ENCODE measurements at regions not wholly inside any gene's neighbourhood (a gene's known extent, or its start where the extent isn't known, plus 50 kb on each side); places are given as distances from the start of the nearest gene placed in this dataset.

GRCh38 chr6:105941621-105942412 lies 144.3 kb upstream of the PRDM1 start:
- H3K9ac ChIP-seq (ENCODE audit: low read depth in 1 of 2, low read length in 2 of 2), result no peak overlapping the region
- H3K9me3 ChIP-seq (ENCODE audit: control insufficient read depth in 4 of 4, low read length in 3 of 4), result no peaks in the 10 kb centered on the region
- TF ChIP-seq FOXA1 (IDR thresholded peaks at IDR 0.05) (no peak), RXRA (IDR thresholded peaks at IDR 0.05) (no peak), TAF1 (conservative IDR thresholded peaks at IDR 0.05) (no peak), SP1 (IDR thresholded peaks at IDR 0.05) (no peak), FOXA2 (IDR thresholded peaks at IDR 0.05) (no peak), GABPA (IDR thresholded peaks at IDR 0.05 in 1 of 2, conservative IDR thresholded peaks at IDR 0.05 in 1 of 2) (no peak), HNF4A (conservative IDR thresholded peaks at IDR 0.05) (no peak)
- TF ChIP-seq, protein P1, sequence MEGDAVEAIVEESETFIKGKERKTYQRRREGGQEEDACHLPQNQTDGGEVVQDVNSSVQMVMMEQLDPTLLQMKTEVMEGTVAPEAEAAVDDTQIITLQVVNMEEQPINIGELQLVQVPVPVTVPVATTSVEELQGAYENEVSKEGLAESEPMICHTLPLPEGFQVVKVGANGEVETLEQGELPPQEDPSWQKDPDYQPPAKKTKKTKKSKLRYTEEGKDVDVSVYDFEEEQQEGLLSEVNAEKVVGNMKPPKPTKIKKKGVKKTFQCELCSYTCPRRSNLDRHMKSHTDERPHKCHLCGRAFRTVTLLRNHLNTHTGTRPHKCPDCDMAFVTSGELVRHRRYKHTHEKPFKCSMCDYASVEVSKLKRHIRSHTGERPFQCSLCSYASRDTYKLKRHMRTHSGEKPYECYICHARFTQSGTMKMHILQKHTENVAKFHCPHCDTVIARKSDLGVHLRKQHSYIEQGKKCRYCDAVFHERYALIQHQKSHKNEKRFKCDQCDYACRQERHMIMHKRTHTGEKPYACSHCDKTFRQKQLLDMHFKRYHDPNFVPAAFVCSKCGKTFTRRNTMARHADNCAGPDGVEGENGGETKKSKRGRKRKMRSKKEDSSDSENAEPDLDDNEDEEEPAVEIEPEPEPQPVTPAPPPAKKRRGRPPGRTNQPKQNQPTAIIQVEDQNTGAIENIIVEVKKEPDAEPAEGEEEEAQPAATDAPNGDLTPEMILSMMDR (IDR thresholded peaks at IDR 0.05; ENCODE audit: low read depth, low read length, missing input control), result no peak
- TF ChIP-seq, protein P2, sequence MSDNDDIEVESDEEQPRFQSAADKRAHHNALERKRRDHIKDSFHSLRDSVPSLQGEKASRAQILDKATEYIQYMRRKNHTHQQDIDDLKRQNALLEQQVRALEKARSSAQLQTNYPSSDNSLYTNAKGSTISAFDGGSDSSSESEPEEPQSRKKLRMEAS (IDR thresholded peaks at IDR 0.05), result no peak
- H3K27ac ChIP-seq (ENCODE audit: low read depth in 1 of 2, low read length in 2 of 2), result no peak overlapping the region
- no peak overlapping the region for H3K4me3 ChIP-seq (ENCODE audit: low read depth in 1 of 3, low read length in 3 of 3)
- no peaks in the 10 kb centered on the region for H3K36me3 ChIP-seq (ENCODE audit: control insufficient read depth in 4 of 4, insufficient read depth in 3 of 4, low read depth in 1 of 4, low read length in 3 of 4)
- no peaks in the 10 kb centered on the region for H3K4me1 ChIP-seq (ENCODE audit: control insufficient read depth in 4 of 4, insufficient read depth in 4 of 4, low read length in 3 of 4)
- DNase-seq (ENCODE audit: low spot score), result no peak
- no peaks in the 10 kb centered on the region for H3K27me3 ChIP-seq (ENCODE audit: control insufficient read depth in 4 of 4, insufficient read depth in 4 of 4, low read length in 3 of 4)
- 89% methylated on average over 2 of the region's 2 CpGs for WGBS

- WGBS, result 36% methylated on average over 2 of the region's 2 CpGs
- H3K9ac ChIP-seq (ENCODE audit: low read depth in 1 of 2, low read length in 2 of 2), result no peak overlapping the region
- no peaks in the 10 kb centered on the region for H3K36me3 ChIP-seq (ENCODE audit: control insufficient read depth in 4 of 4, insufficient read depth in 3 of 4, low read depth in 1 of 4, low read length in 3 of 4)
- no peaks in the 10 kb centered on the region for H3K4me1 ChIP-seq (ENCODE audit: control insufficient read depth in 4 of 4, insufficient read depth in 4 of 4, low read length in 3 of 4)
- TF ChIP-seq, protein P1 (IDR thresholded peaks at IDR 0.05; ENCODE audit: low read depth, low read length, missing input control), result no peak
- TF ChIP-seq, protein P3, sequence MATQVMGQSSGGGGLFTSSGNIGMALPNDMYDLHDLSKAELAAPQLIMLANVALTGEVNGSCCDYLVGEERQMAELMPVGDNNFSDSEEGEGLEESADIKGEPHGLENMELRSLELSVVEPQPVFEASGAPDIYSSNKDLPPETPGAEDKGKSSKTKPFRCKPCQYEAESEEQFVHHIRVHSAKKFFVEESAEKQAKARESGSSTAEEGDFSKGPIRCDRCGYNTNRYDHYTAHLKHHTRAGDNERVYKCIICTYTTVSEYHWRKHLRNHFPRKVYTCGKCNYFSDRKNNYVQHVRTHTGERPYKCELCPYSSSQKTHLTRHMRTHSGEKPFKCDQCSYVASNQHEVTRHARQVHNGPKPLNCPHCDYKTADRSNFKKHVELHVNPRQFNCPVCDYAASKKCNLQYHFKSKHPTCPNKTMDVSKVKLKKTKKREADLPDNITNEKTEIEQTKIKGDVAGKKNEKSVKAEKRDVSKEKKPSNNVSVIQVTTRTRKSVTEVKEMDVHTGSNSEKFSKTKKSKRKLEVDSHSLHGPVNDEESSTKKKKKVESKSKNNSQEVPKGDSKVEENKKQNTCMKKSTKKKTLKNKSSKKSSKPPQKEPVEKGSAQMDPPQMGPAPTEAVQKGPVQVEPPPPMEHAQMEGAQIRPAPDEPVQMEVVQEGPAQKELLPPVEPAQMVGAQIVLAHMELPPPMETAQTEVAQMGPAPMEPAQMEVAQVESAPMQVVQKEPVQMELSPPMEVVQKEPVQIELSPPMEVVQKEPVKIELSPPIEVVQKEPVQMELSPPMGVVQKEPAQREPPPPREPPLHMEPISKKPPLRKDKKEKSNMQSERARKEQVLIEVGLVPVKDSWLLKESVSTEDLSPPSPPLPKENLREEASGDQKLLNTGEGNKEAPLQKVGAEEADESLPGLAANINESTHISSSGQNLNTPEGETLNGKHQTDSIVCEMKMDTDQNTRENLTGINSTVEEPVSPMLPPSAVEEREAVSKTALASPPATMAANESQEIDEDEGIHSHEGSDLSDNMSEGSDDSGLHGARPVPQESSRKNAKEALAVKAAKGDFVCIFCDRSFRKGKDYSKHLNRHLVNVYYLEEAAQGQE (IDR thresholded peaks at IDR 0.05), result no peak
- no peak for TF ChIP-seq FOXA2 (IDR thresholded peaks at IDR 0.05)
- no peak for TF ChIP-seq YY1 (IDR thresholded peaks at IDR 0.05)
- no peak for TF ChIP-seq EGR1 (IDR thresholded peaks at IDR 0.05; ENCODE audit: low read depth in 2 of 2)
- TF ChIP-seq GABPA (IDR thresholded peaks at IDR 0.05 in 1 of 2, conservative IDR thresholded peaks at IDR 0.05 in 1 of 2), result no peak
- TF ChIP-seq NR2F2 (IDR thresholded peaks at IDR 0.05), result no peak
- TF ChIP-seq TAF1 (conservative IDR thresholded peaks at IDR 0.05), result no peak
- TF ChIP-seq, protein P4, sequence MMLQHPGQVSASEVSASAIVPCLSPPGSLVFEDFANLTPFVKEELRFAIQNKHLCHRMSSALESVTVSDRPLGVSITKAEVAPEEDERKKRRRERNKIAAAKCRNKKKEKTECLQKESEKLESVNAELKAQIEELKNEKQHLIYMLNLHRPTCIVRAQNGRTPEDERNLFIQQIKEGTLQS (IDR thresholded peaks at IDR 0.05), result no peak
- TF ChIP-seq SP1 (IDR thresholded peaks at IDR 0.05), result no peak
- no peak for TF ChIP-seq RAD21 (IDR thresholded peaks at IDR 0.05)
- no peak for TF ChIP-seq FOXA1 (IDR thresholded peaks at IDR 0.05)
- TF ChIP-seq, protein P5, sequence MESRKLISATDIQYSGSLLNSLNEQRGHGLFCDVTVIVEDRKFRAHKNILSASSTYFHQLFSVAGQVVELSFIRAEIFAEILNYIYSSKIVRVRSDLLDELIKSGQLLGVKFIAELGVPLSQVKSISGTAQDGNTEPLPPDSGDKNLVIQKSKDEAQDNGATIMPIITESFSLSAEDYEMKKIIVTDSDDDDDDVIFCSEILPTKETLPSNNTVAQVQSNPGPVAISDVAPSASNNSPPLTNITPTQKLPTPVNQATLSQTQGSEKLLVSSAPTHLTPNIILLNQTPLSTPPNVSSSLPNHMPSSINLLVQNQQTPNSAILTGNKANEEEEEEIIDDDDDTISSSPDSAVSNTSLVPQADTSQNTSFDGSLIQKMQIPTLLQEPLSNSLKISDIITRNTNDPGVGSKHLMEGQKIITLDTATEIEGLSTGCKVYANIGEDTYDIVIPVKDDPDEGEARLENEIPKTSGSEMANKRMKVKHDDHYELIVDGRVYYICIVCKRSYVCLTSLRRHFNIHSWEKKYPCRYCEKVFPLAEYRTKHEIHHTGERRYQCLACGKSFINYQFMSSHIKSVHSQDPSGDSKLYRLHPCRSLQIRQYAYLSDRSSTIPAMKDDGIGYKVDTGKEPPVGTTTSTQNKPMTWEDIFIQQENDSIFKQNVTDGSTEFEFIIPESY (IDR thresholded peaks at IDR 0.05), result no peak
- TF ChIP-seq HNF4A (conservative IDR thresholded peaks at IDR 0.05), result no peak
- TF ChIP-seq, protein P2 (IDR thresholded peaks at IDR 0.05), result no peak
- TF ChIP-seq HNF4G (IDR thresholded peaks at IDR 0.05), result no peak
- TF ChIP-seq RXRA (IDR thresholded peaks at IDR 0.05), result no peak
- no peak for TF ChIP-seq JUND (IDR thresholded peaks at IDR 0.05)
- H3K27me3 ChIP-seq (ENCODE audit: control insufficient read depth in 4 of 4, insufficient read depth in 4 of 4, low read length in 3 of 4), result no peaks in the 10 kb centered on the region
- no peaks in the 10 kb centered on the region for H3K9me3 ChIP-seq (ENCODE audit: control insufficient read depth in 4 of 4, low read length in 3 of 4)
- H3K27ac ChIP-seq (ENCODE audit: low read depth in 1 of 2, low read length in 2 of 2), result no peak overlapping the region
- no peak overlapping the region for H3K4me3 ChIP-seq (ENCODE audit: low read depth in 1 of 3, low read length in 3 of 3)
- no peak for DNase-seq (ENCODE audit: low spot score)
Observed at GRCh38 chr6:105940990-105941389, 145.1 kb upstream of the PRDM1 start.
